ENCODE measurements at regions not wholly inside any gene's neighbourhood (a gene's known extent, or its start where the extent isn't known, plus 50 kb on each side); places are given as distances from the start of the nearest gene placed in this dataset.

- no peak for TF ChIP-seq CTCF (conservative IDR thresholded peaks at IDR 0.05; ENCODE audit: low read depth in 2 of 2)
- no peak for TF ChIP-seq CREB1 (CRISPR knock-in tag; IDR thresholded peaks at IDR 0.05; ENCODE audit: low read depth)
- TF ChIP-seq JUNB (IDR thresholded peaks at IDR 0.05; ENCODE audit: unreplicated experiment) = no peak
- no peak for TF ChIP-seq EZH2 (IDR thresholded peaks at IDR 0.05; ENCODE audit: low read depth, unreplicated experiment)
These were observed 197.8 kb downstream of the TFAP2B start for GRCh38 chr6:51016489-51016888.
